ENCODE measurements at regions not wholly inside any gene's neighbourhood (a gene's known extent, or its start where the extent isn't known, plus 50 kb on each side); places are given as distances from the start of the nearest gene placed in this dataset.
A peak's percentile ranks its signal among the peaks of the same experiment; 100 is the strongest.
"Not testable (repeated sequence)": the region's sequence is repeated elsewhere in the genome, so short reads cannot be mapped to it uniquely, and the experiment has no call there.

GRCh38 chr7:119596651-119597050 is 676.3 kb upstream of the KCND2 start:
- no peak for DNase-seq (ENCODE audit: low read depth)

- DNase-seq (ENCODE audit: low read depth) = no peak
These were observed 666.7 kb upstream of the KCND2 start for GRCh38 chr7:119606297-119606696.

- no peak for DNase-seq (ENCODE audit: low read depth)
These were observed 652.2 kb upstream of the KCND2 start for GRCh38 chr7:119620769-119621168.

GRCh38 chr7:119623427-119623826 is 649.5 kb upstream of the KCND2 start:
- DNase-seq (ENCODE audit: low read depth) = no peak

- DNase-seq (ENCODE audit: low read depth) = no peak
These were observed 642.5 kb upstream of the KCND2 start for GRCh38 chr7:119630406-119630969.

GRCh38 chr7:119633812-119634211 is 639.2 kb upstream of the KCND2 start:
- not testable (repeated sequence) for DNase-seq (ENCODE audit: low read depth)

- no peak for DNase-seq (ENCODE audit: low read depth)
These were observed 632.6 kb upstream of the KCND2 start for GRCh38 chr7:119640326-119640725.

GRCh38 chr7:119640861-119641260 is 632.1 kb upstream of the KCND2 start:
- no peak for DNase-seq (ENCODE audit: low read depth)

- DNase-seq (ENCODE audit: low read depth) = no peak
These were observed 629.4 kb upstream of the KCND2 start for GRCh38 chr7:119643558-119643957.

GRCh38 chr7:119647286-119647685 is 625.7 kb upstream of the KCND2 start:
- no peak for DNase-seq (ENCODE audit: low read depth)

GRCh38 chr7:119648752-119649151 is 624.2 kb upstream of the KCND2 start:
- not testable (repeated sequence) for DNase-seq (ENCODE audit: low read depth)

GRCh38 chr7:119660080-119660479 is 612.9 kb upstream of the KCND2 start:
- DNase-seq (ENCODE audit: low read depth) = no peak

- DNase-seq (ENCODE audit: low read depth) = peak; percentile 36
These were observed 608.4 kb upstream of the KCND2 start for GRCh38 chr7:119664601-119665000.

GRCh38 chr7:119665796-119666195 is 607.2 kb upstream of the KCND2 start:
- DNase-seq (ENCODE audit: low read depth) = no peak

GRCh38 chr7:119681336-119681735 is 591.6 kb upstream of the KCND2 start:
- no peak for DNase-seq (ENCODE audit: low read depth)

- no peak for DNase-seq (ENCODE audit: low read depth)
These were observed 588.2 kb upstream of the KCND2 start for GRCh38 chr7:119684763-119685162.

- DNase-seq (ENCODE audit: low read depth) = no peak
These were observed 587.1 kb upstream of the KCND2 start for GRCh38 chr7:119685906-119686305.

- DNase-seq (ENCODE audit: low read depth) = no peak
These were observed 584.1 kb upstream of the KCND2 start for GRCh38 chr7:119688831-119689230.

GRCh38 chr7:119692541-119692940 is 580.4 kb upstream of the KCND2 start:
- DNase-seq (ENCODE audit: low read depth) = no peak

- DNase-seq (ENCODE audit: low read depth) = no peak
These were observed 578.5 kb upstream of the KCND2 start for GRCh38 chr7:119694506-119694905.

GRCh38 chr7:119696336-119696735 is 576.6 kb upstream of the KCND2 start:
- no peak for DNase-seq (ENCODE audit: low read depth)

- no peak for DNase-seq (ENCODE audit: low read depth)
These were observed 569.1 kb upstream of the KCND2 start for GRCh38 chr7:119703895-119704294.

- DNase-seq (ENCODE audit: low read depth) = no peak
These were observed 566.4 kb upstream of the KCND2 start for GRCh38 chr7:119706608-119707007.

- no peak for DNase-seq (ENCODE audit: low read depth)
These were observed 564.1 kb upstream of the KCND2 start for GRCh38 chr7:119708891-119709290.

- no peak for DNase-seq (ENCODE audit: low read depth)
These were observed 561.9 kb upstream of the KCND2 start for GRCh38 chr7:119711104-119711503.

Data from HS-27A (cell line).